T-helper 1 cell treated with Interleukin-12 subunit alpha and Interleukin-12 subunit beta and Interleukin-4 antibody, amounts not matched to agents 30 μg/mL and 1 μg/mL, for 36 hours (primary cell): ENCODE measurements at regions not wholly inside any gene's neighbourhood (a gene's known extent, or its start where the extent isn't known, plus 50 kb on each side); places are given as distances from the start of the nearest gene placed in this dataset.
"Not testable (repeated sequence)": the region's sequence is repeated elsewhere in the genome, so short reads cannot be mapped to it uniquely, and the experiment has no call there.

ENCODE experiments used
- H3K27ac Mint-ChIP-seq: one replicate; pipeline ENCODE4 v1.8.0; 2021; ENCODE audit warnings: mild to moderate bottlenecking, mixed read lengths
- H3K27me3 Mint-ChIP-seq: one replicate; pipeline ENCODE4 v1.8.0; 2021; ENCODE audit warnings: low read depth, mixed read lengths
- H3K36me3 Mint-ChIP-seq: one replicate; pipeline ENCODE4 v1.8.0; 2021; ENCODE audit warnings: low read depth, mixed read lengths
- H3K4me1 Mint-ChIP-seq: one replicate; pipeline ENCODE4 v1.8.0; 2021; ENCODE audit warnings: low read depth, mixed read lengths
- H3K4me3 Mint-ChIP-seq: one replicate; pipeline ENCODE4 v1.8.0; 2021; ENCODE audit warnings: mild to moderate bottlenecking, moderate library complexity, mixed read lengths
- H3K9me3 Mint-ChIP-seq: one replicate; pipeline ENCODE4 v1.8.0; 2021; ENCODE audit warnings: mixed read lengths

DNA sequence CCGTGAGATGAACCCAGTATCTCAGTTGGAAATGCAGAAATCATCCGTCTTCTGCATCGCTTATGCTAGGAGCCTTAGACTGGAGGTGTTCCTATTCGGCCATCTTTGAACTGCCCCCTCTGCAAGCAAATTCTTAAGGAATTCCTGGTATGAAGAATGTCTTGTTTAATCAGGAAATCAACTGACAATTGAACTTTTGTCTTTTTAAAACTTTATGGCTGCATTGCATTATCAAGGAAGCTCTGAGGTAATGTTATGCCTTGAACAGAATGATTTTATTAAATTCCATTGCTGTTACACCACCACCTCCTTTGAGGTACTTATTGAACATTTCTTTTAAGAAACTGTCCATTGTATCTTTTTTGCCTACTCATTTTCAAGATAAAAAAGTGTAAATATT is 1915.7 kb upstream of the CDH9 start:
- peaks cover 8% of the 10 kb centered on the region for H3K9me3 Mint-ChIP-seq
- H3K36me3 Mint-ChIP-seq, result no peaks in the 10 kb centered on the region
- H3K27ac Mint-ChIP-seq, result no peak overlapping the region
- H3K4me3 Mint-ChIP-seq, result no peak overlapping the region
- H3K27me3 Mint-ChIP-seq, result no peaks in the 10 kb centered on the region
- no peaks in the 10 kb centered on the region for H3K4me1 Mint-ChIP-seq

- Mint-ChIP-seq H3K4me3 (no peak overlapping the region), H3K27me3 (no peaks in the 10 kb centered on the region)
Measured at GRCh38 chr5:28947865-28948264, 1909.5 kb upstream of the CDH9 start.

GRCh38 chr5:28945859-28946258 is 1907.5 kb upstream of the CDH9 start:
- Mint-ChIP-seq H3K4me1 (no peaks in the 10 kb centered on the region), H3K27ac (no peak overlapping the region), H3K36me3 (no peaks in the 10 kb centered on the region), H3K9me3 (peaks cover 19% of the 10 kb centered on the region), H3K27me3 (no peaks in the 10 kb centered on the region), H3K4me3 (no peak overlapping the region)

More at GRCh38 chr5:28947865-28948264, 1909.5 kb upstream of the CDH9 start:
- Mint-ChIP-seq H3K4me1 (no peaks in the 10 kb centered on the region), H3K9me3 (peaks cover 14% of the 10 kb centered on the region), H3K36me3 (no peaks in the 10 kb centered on the region), H3K27ac (no peak overlapping the region)

GRCh38 chr5:28929366-28929765 is 1891.0 kb upstream of the CDH9 start:
- H3K9me3 Mint-ChIP-seq, result peaks cover 18% of the 10 kb centered on the region
- not testable (repeated sequence) for H3K4me1 Mint-ChIP-seq, H3K36me3 Mint-ChIP-seq

DNA sequence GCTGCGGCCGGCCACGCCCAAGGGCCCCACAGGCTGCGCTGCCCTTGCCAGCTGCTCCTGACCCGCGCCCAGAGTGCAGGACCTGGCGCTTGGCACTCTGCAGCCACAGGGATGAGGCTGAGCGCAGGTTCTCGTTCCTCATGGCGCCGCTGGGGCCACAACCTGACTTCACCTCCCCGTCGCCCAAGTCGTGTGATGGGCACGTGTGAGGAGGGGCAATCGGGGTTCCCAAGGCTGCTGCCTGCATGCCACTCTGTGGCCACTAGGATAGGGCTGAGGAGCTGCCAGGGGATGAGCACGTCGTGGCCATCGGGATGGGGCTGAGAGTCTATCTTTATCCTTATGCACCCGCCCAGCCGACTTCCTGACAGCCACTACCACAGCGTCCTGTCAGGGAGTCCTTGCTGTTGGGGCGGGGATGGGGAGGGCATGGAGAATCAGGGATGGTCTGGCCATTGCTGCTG is 1890.0 kb upstream of the CDH9 start:
- H3K4me3 Mint-ChIP-seq, H3K27ac Mint-ChIP-seq, H3K27me3 Mint-ChIP-seq, H3K36me3 Mint-ChIP-seq, H3K4me1 Mint-ChIP-seq: not testable (repeated sequence)
- H3K9me3 Mint-ChIP-seq, result peaks cover 18% of the 10 kb centered on the region

More at GRCh38 chr5:28929366-28929765, 1891.0 kb upstream of the CDH9 start:
- not testable (repeated sequence) for H3K27ac Mint-ChIP-seq, H3K27me3 Mint-ChIP-seq, H3K4me3 Mint-ChIP-seq

DNA sequence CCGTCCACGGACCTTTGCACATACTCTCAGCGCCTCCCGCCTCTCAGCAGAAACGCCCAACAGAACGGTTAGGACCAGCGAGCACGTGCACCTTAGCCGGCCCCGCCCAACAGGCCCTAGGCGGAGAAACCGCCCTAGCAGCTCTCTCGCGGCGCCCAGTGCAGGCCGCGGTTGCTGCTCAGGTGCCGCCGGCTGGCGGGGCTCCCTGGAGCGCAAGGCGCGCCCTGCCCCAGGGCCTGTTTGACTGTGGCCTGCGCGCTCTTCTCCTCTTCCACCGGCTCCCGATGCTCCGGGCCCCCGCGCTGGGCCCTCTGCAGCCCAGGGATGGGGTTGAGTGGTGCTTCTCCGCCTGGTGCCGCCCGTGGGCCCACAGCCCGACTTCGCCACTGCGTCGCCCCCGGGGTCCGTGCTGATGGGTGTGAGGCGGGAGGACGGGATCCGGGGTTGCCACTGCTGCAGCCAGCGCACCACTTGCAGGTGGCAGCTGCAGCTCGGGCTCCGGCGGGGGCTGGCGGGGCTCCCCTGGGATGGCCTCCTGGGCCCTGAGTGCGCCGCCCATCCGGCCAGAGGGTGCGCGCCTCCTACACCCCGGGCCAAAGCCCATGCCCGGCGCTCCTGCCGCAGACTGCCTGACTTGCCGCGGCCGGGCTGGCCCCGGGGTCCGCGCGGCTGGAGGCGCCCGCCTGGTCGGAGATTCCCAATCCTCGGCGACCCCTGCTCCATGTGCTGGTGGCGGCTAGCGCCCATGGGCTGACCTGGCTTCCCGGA is 1889.4 kb upstream of the CDH9 start:
- H3K27ac Mint-ChIP-seq, result no peak overlapping the region
- no peaks in the 10 kb centered on the region for H3K36me3 Mint-ChIP-seq
- no peaks in the 10 kb centered on the region for H3K27me3 Mint-ChIP-seq
- no peaks in the 10 kb centered on the region for H3K4me1 Mint-ChIP-seq
- no peak overlapping the region for H3K4me3 Mint-ChIP-seq
- peaks cover 18% of the 10 kb centered on the region for H3K9me3 Mint-ChIP-seq

- Mint-ChIP-seq H3K27ac (no peak overlapping the region), H3K4me3 (no peak overlapping the region), H3K9me3 (peaks cover 21% of the 10 kb centered on the region), H3K4me1 (no peaks in the 10 kb centered on the region), H3K27me3 (no peaks in the 10 kb centered on the region), H3K36me3 (no peaks in the 10 kb centered on the region)
Measured at GRCh38 chr5:28926422-28926821, 1888.0 kb upstream of the CDH9 start.

GRCh38 chr5:28917631-28918030 is 1879.2 kb upstream of the CDH9 start:
- Mint-ChIP-seq H3K27me3 (no peaks in the 10 kb centered on the region), H3K27ac (no peak overlapping the region), H3K4me1 (no peaks in the 10 kb centered on the region), H3K36me3 (no peaks in the 10 kb centered on the region), H3K9me3 (peaks cover 13% of the 10 kb centered on the region), H3K4me3 (no peak overlapping the region)

- no peaks in the 10 kb centered on the region for H3K36me3 Mint-ChIP-seq
- no peaks in the 10 kb centered on the region for H3K4me1 Mint-ChIP-seq
- H3K9me3 Mint-ChIP-seq, result peaks cover 10% of the 10 kb centered on the region
- H3K4me3 Mint-ChIP-seq, result no peak overlapping the region
- no peak overlapping the region for H3K27ac Mint-ChIP-seq
- no peaks in the 10 kb centered on the region for H3K27me3 Mint-ChIP-seq
Measured at GRCh38 chr5:28914297-28914696, 1875.9 kb upstream of the CDH9 start.

DNA sequence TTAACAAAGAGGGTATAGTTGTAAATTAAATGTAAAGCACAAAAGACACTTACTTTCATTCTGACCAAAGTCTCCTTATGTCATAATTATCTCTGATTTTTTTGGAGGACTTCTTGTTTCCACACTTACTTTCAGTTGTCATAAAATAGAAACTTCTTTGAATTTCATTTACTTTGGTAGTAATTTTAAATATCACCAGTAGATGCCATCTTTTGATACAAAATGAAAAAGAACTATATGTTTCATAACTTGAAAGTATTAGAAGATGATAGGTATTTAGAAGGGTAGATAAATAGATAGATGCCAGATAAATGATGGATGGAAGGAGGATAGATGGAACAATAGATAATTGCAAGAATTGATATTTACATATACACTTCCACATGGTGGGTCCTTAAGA is 1865.3 kb upstream of the CDH9 start:
- Mint-ChIP-seq H3K4me3 (no peak overlapping the region), H3K27me3 (no peaks in the 10 kb centered on the region), H3K9me3 (peaks cover 10% of the 10 kb centered on the region), H3K27ac (no peak overlapping the region), H3K36me3 (no peaks in the 10 kb centered on the region), H3K4me1 (no peaks in the 10 kb centered on the region)

GRCh38 chr5:28896949-28897348 is 1858.6 kb upstream of the CDH9 start:
- H3K9me3 Mint-ChIP-seq, result peaks cover 23% of the 10 kb centered on the region
- H3K27me3 Mint-ChIP-seq, result no peaks in the 10 kb centered on the region

GRCh38 chr5:28880936-28881335 is 1842.5 kb upstream of the CDH9 start:
- no peak overlapping the region for H3K27ac Mint-ChIP-seq
- H3K27me3 Mint-ChIP-seq, result no peaks in the 10 kb centered on the region
- H3K9me3 Mint-ChIP-seq, result peaks cover 28% of the 10 kb centered on the region
- no peaks in the 10 kb centered on the region for H3K36me3 Mint-ChIP-seq
- H3K4me3 Mint-ChIP-seq, result no peak overlapping the region
- no peaks in the 10 kb centered on the region for H3K4me1 Mint-ChIP-seq

More at GRCh38 chr5:28896949-28897348, 1858.6 kb upstream of the CDH9 start:
- Mint-ChIP-seq H3K36me3 (no peaks in the 10 kb centered on the region), H3K4me3 (no peak overlapping the region), H3K27ac (no peak overlapping the region), H3K4me1 (no peaks in the 10 kb centered on the region)

DNA sequence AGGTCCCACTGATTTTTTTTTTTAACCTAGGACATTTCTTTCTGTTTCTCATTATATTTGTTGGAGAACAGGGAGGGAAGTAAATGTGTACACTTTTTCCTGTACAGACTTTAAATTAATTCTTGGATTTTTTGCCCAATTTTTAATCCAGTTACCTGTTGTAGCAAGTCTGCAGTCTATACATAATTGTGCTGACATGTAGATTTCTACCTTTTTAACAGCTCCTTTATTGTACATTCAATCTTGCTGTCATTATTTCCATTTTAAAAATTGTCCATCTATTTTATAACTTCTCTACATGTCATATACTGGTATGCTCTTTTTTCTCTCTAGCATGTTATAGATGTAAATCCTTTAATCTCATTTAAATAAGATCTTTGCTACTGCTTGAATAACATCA is 1838.7 kb upstream of the CDH9 start:
- no peak overlapping the region for H3K27ac Mint-ChIP-seq
- no peaks in the 10 kb centered on the region for H3K4me1 Mint-ChIP-seq
- peaks cover 26% of the 10 kb centered on the region for H3K9me3 Mint-ChIP-seq
- H3K4me3 Mint-ChIP-seq, result no peak overlapping the region
- H3K27me3 Mint-ChIP-seq, result no peaks in the 10 kb centered on the region
- no peaks in the 10 kb centered on the region for H3K36me3 Mint-ChIP-seq

DNA sequence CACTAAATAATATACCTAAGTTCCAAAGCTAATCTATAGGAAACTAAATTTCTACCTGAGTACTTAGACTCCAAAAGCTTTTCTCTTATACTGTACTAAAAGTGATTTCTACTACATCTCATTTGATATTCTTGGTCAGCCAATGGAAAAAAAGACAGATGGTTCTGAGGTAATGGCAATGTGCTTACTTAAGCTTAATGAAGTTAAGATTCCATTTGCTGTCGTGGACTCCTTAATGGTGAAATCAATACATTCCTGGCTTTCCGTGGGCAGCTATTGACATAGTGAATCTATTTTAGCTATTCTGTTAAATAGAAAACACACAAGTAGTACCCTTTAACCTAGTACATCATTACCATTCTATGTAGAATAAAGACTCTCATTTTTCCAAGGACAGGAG is 1825.6 kb upstream of the CDH9 start:
- H3K4me1 Mint-ChIP-seq, result no peaks in the 10 kb centered on the region
- no peaks in the 10 kb centered on the region for H3K27me3 Mint-ChIP-seq
- H3K9me3 Mint-ChIP-seq, result peaks cover 12% of the 10 kb centered on the region
- no peaks in the 10 kb centered on the region for H3K36me3 Mint-ChIP-seq
- no peak overlapping the region for H3K27ac Mint-ChIP-seq
- no peak overlapping the region for H3K4me3 Mint-ChIP-seq

DNA sequence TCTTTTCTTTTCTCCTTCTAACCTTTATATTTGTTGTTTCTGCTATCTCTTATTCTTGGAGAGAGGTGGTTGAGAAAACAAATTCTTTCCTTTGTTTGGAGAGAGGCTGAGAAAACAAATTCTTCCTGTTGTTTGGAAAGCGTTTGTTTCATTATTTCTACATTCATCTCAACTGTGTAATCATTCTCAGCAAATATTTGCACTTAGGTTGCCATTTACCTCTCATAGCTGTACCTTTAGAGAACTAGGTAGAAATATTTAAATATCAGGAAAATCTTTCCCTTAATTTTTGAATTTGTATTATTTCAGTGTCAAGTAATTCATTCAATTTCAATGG is 1824.4 kb upstream of the CDH9 start:
- peaks cover 14% of the 10 kb centered on the region for H3K9me3 Mint-ChIP-seq
- no peaks in the 10 kb centered on the region for H3K36me3 Mint-ChIP-seq
- no peaks in the 10 kb centered on the region for H3K4me1 Mint-ChIP-seq
- H3K27me3 Mint-ChIP-seq, result no peaks in the 10 kb centered on the region
- H3K4me3 Mint-ChIP-seq, result no peak overlapping the region
- H3K27ac Mint-ChIP-seq, result no peak overlapping the region
